HUDEP-2 (cell line): ENCODE measurements at regions not wholly inside any gene's neighbourhood (a gene's known extent, or its start where the extent isn't known, plus 50 kb on each side); places are given as distances from the start of the nearest gene placed in this dataset.

Source experiments
- DNase-seq, 76 experiments: peaks; one replicate each; lab custom pipeline; 2025; ENCODE audit not compliant: unreplicated experiment in 76 of 76; lab: John Stamatoyannopoulos, UW

DNA sequence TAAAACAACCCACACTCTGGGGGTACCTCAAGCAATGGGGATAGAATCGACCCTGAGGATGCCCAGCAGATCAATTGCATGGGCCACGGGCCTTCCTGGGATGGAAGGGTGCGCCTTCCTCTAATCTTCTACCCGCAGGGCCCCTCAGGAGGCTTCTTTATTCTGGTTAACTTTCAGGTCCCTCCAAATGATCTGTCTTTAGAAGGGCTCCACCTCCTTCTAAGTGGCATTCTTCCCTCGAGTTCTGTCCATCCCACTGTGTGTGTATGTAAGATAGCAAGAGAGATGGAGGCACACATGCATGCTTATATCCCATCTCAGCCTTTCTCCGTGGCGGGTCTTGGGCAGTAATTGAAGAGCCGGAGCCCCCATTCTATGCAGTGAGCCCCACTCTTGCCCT is 125.7 kb downstream of the MRM1 start:
- peak in 14 of 76 experiments; percentile 2 to 52 (median 29) for DNase-seq

DNA sequence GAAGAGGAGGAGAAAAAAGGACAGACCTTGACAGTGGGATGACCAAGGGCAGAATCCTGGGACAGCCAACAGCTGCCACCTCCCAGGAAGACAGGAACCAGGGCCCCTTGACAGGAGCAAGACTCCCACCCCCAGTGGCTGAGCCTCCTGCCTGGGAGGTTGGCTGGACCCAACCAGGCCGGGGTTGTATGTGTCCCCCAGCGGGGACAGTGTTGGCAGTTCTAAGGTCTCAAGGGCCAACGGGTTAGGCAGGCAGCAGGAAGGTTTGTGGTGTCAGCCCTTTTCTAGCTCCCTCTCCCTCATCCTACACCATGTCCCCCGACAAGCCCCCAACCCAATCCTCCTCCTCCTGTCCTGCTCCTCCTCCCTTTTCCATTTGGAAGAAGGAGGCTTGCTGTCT is 126.2 kb downstream of the MRM1 start:
- peak in 20 of 76 experiments; percentile 17 to 81 (median 54) for DNase-seq

DNA sequence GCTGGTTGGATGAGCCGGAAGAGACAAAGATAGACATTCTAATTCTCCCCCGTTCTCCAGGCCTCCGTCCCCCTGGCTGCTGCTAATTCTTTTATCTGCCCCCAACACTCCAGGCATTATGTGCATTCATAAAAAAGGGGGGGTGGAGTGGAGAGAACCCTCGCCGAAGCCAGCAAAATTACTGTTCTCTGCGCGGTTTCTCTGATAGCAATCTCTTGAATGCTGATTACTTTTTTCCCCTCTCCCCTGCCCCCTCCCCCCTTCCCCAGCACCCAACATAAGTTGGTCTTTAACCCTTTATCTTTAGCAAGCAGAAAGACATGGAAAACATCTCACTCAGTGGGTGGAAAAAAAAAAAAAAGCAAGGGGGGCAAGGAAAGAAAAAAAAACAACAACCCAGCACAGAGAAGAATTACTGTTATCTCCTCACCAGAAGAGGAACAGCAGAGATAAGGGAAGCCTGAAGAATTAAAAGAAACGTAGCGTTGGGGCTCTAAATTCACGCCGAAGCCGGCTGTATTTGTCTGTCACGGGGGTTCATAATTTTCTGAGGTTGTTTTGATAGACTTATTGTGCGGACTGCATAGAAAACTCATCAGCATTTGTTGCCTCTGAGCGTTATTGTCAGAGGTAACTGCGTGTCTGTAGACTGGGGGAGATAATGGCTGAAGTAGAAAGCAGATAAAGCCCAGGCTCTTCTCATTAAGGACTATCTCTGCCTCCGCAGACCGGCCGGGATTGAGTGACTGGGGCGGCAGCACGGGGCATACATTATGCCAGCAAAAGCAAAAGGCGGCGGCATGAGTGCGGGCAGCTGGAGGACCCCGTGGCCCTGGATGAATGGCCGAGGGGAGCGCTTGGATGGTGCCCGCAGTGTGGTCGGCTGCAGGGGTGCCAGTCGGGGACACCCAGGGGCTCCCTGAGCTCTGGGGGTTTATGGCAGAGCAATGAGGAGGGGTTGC is 126.9 kb downstream of the MRM1 start:
- DNase-seq: peak in 74 of 76 experiments; percentile 69 to 98 (median 87)

DNA sequence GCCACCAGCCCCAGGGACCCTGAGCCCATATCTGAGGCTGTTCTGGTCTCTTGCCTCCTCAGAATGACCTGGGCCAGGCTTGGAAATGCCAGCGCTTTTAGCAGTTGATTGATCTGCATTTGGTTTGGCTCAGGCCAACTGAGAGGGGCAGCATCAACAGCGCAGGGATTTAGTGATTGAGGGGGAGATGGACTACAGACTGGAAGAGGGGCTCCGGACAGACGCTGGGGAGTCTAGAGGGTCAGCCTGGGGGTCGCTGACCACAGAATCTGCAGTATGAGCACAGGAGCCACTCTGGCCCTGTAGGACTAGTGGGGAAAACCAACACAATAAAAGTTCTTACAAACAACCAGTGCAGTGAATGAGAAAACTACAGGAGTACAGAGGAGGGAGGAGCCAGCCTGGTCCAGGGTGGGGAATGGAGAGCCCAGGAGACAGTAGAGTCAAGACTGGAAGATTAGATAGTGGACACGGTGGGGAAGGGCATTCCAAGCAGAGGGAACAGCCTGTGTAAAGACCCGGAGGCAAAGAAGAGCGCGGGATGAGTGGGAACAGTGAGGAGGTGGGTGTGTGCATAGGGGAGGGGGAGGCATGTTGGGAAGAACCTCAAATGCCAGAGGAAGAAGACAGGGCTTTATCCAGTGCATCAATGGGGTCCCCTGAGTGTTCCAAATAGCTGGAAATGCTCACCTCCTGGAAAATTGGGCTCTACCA is 128.9 kb downstream of the MRM1 start:
- DNase-seq: peak in 1 of 76 experiments; percentile 31

DNA sequence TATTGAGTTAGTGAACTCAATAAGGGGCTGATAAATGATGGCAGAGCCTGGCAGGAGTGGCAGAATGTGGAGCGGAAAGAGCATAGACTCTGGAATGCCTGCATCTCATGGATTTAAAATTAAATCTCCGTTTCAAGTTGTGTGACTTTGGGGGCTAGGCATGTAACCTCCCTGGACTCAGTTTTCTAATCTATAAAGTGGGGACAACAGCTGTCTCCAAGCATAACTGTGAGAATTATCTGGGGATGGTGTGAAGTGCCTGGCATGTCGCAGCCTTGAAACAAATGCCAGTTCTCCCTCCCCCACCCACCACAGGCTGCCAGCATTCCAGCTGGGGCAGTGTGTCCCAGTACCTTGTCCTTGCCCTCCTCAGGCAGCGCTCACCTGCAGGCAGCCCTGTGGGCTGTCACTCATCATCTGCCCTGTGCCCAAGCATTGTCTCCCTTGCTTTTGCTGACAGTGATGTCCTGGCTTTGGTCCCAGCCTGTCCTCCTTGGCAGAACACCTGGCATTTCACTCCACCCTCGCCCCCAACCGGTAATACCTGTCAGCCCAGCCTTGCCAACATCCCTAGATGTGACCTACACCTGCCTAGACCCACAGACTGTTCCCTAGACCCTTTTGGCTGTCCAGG is 129.6 kb downstream of the MRM1 start:
- DNase-seq: no peak

DNA sequence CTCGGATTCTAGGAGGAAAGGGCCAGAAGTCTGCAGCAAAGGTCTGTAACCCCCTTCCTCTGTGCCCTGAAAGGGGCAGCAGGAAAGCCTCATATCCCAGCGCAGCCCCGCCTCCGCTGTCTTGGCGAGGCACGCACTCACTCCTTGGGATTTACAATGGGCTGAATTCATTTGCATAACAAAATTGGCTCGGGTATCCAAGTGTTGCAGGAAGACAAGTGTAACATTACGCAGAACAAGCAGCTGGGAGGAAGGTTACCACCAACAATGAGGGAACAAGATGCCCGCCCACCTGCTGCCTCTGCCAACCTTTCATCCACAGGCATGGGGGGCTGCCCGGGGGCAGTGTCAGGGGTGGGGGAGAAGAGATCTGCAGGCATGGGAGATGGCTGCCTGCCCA is 130.4 kb downstream of the MRM1 start:
- no peak for DNase-seq

DNA sequence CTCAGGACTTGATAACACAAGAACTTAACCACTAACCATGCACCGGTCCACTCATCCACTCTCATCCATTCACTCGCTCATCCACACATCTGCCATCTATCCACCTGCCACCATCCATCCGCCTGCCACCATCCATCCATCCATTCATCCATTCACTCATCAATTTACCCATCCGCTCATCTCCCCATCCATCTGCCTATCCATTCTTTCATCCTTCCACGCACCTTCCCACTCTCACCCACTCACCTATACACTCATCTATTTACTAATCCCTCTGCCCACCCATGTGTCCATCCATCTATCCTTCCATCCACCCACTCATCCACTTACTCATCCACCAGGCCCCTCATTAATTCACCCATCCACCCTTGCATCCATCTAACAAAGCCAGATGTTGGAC is 131.0 kb downstream of the MRM1 start:
- no peak for DNase-seq

DNA sequence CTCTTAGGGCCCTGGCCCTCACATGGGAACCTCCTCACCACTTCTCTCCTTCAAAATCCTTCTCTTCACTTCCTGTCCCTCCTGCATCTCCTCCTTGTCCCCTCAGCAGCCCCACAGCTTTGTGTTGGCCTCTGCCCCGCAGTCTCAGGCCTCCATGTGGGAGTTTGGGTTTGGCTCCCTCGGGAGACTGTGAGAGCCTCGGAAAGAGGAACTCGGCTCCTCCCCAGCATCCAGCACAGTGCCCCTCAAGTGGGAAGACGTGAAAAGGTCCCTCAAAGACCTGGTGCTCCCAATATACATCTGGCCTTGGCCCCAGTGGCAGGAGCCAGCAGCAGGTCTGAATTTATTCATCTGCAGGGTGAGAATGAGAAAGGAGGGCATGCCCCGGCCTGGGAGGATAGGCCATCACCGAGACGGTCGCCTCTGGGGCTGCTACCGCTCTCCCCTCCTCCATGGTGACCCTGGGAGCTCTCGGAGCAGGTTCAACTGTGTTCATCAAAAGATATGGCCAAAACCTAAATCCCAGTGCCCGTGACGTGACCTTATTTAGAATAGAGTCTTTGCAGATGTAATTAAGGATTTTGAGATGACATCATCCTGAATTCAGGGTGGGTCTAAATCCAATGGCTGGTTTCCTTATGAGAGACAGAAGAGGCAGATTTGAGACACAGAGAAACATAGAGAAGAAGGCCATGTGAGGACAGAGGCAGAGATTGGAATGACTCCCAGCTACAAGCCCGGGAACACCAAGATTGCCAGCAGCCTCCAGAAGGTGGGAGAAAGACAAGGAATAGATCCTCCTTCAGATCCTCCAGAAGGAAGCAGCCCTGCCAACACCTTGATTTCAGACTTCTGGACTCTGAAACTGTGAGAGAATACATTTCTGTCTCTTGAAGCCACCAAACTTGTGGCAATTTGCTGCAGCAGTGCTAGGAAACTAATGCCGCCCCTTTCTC is 135.1 kb downstream of the MRM1 start:
- DNase-seq: no peak

DNA sequence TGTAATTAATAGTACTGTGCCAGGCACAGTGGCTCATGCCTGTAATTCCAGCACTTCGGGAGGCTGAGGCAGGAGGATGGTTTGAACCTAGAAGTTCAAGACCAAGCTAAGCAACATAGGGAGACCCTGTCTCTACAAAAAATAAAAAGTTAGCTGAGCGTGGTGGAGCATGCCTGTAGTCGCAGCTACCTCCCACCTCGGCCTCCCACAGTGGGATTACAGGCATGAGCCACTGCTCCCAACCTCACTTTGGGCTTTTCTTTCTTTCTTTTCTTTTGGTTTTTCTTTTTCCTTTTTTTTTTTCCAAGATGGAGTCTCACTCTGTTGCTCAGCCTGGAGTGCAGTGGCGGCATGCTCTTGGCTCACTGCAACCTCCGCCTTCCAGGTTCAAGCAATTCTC is 137.8 kb downstream of the MRM1 start:
- DNase-seq: no peak

DNA sequence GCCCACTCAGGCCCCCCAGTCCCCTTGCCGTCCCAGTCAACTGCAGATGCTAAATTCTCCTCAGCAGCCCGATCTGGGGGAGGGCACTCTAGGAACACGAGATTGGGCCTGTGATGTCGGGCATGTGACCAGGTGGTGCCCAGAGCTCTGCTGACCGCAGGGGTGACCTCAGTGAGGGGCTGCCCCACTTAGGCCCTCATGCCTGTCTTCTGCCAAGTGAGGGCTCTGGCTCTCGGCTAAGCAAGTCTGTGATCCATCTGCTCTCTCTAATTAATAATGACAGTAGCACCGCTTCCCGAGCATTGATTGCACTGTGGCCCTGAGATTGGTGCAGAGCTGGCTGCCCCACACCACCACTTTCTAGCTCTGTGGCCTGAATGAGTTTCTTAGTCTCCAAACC is 138.8 kb downstream of the MRM1 start:
- DNase-seq: no peak

DNA sequence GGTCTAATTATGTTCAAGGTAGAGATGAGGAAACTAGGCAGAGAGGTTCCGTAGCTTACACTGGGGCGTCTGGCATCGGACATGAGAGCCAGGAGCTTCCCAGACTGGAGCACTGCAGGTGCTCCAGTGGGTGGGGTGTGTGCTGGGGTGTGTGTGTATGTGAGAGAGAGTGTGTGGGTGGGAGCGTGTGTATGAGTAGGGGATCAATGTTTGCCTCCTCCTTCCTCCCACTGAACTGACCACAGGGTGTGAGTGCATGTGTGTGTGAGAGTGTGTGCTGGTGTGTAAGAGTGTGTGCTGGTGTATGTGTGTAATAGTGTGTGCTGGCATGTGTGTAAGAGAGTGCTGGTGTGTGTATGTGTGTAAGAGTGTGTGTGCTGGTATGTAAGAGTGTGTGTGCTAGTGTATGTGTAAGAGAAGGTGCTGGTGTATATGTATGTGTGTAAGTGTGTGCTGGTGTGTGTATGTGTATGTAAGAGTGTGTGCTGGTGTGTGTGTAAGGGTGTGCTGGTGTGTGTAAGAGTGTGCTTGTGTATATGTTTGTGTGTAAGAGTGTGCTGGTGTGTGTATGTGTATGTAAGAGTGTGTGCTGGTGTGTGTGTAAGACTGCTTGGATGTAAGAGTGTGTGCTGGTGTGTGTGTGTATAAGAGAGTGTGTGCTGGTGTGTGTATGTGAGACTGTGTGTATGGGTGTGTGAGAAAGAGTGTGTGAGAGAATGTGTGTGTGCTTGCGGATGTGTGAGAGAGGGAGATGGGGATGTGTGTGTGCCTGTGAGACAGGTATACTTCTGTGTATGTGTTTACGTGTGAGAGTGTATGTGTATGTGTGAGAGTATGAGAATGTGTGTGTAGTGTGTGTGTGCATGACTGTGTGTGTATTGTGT is 139.9 kb downstream of the MRM1 start:
- no peak for DNase-seq

DNA sequence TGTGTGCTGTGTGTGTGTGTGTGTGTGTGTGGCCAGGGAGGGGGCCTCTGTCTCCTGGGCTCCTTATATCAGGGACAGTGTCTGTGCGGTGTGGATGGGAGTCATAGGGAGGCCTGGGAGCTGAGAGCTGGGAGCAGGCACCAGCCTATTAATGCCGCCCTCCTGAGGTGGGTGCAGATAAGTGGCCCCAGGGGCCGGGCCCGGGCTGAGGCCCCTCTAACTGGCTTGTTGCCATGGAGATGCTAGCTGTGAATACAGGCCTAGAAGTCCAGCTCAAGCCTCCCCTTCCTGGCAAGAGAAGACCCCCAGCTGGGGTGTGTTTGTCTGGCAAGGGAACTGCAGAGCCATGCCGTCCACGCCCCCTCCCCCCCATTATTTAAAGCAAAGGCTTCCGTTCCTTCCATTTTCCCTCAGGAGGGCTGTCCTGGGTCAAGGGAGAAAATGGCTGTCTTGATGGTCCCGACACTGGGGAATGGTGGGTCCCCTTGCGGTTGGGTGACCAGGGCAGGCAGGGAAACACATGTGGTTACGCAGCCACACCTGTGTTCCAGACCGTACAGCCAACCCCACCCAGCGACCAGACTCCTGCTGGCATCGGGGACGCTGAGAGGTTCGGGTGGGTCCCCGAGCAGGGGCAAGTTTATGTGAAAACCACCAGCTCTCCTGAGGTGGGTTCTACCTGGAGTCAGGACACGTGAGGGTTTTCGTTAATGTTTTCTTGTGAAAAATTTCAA is 141.1 kb downstream of the MRM1 start:
- no peak for DNase-seq

DNA sequence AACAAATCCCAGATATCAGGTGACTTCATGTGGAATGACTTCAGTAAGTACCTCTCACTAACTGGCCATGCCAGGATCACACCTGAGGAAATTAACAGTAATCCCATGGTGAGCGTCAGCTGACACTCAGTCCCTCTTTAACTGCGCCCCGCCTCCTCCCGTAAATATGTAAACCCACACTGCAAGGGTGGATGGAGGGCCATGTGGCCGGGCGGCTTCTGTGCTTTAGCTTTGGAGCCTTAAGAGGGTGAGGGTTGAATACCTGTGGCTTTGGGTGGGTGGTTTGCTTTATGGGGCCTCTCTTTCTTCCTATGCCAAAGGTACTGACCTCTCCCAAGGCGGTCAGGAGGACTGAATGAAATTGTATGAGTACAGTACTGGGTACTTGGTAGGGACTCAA is 141.7 kb downstream of the MRM1 start:
- no peak for DNase-seq

DNA sequence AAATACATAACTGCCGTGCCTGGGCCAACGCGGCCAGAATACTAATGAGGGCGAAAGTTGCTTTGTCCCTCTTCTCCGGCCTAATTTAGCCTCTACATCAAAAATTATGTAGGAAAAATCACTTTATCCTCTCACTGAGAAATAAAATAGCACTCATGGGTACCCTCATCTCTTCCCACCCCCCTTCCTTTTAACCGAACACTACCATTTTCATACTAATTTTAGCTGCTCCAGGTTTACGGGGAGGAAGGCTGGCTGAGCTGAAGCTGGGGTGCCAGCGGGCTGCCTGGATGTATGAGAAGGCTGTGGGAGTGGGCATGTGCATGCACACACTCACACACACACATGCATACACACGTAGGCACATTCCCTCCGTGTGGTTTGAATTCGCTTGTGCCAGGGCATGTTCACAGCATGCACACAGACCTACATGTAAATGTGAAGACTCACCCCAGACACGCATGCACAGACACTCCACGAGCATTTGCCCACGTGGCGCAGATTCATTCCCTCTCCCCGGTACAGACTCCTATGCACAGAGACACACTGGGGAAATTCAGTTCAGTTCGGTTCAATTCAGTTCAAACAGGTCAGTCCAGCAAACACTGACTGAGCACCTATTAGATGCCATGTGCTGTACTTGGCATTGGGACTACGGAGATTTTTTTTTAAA is 145.1 kb downstream of the MRM1 start:
- DNase-seq: no peak

DNA sequence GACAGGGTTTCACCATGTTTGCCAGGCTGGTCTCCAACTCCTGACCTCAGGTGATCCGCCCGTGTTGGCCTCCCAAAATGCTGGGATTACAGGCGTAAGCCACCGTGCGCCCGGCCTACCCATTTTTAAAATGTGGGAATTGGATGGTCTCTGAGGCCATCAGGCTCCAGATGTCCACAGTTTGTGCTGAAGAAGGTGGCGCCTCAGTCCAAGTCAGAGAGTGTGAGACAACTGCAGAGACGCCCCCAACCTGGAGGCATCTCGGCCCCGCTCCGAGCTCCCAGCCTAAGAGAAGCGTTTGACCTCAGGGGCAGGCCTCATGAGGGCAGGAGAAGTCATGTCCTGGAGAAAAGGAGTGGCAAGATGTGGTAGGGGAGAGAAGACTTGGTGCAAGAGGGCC is 146.5 kb downstream of the MRM1 start:
- DNase-seq: no peak

DNA sequence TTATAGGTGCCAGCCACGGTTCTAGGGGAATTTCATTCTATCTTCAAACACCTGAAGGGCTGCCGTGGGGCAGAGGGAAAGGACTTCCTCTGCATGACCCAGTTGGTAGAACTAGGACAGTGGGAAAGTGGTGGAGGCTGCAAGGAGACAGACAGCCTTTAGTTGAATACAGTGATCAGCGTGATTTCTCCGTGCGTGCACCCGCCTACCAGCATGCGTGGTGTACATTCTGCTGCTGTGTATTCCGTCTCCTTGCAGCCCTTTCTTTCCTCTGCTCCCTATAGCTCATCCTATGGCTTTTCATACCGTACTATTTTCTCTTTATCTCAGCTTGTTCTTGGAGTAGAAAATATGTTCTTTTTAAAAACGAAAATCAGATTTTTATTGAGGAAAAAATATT is 146.9 kb downstream of the MRM1 start:
- DNase-seq: no peak

DNA sequence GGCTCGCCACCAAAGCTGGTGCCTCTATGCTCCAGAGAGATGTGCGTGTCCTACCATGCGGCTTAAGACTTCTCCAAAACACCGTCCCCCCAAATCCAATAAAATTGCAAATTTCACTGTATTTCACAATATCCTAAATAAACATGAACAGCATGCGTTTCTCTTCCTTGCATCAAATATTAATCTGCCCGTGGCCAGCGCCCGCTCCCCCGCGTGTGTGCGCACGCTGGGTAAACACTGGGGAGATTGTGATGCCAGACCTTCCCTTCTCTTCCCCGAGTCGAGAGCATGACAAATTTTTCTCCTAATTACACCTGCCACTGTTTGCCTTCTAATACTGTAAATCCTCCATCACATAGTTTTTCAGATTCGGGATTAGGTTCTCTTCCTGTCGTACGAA is 148.1 kb downstream of the MRM1 start:
- no peak for DNase-seq

DNA sequence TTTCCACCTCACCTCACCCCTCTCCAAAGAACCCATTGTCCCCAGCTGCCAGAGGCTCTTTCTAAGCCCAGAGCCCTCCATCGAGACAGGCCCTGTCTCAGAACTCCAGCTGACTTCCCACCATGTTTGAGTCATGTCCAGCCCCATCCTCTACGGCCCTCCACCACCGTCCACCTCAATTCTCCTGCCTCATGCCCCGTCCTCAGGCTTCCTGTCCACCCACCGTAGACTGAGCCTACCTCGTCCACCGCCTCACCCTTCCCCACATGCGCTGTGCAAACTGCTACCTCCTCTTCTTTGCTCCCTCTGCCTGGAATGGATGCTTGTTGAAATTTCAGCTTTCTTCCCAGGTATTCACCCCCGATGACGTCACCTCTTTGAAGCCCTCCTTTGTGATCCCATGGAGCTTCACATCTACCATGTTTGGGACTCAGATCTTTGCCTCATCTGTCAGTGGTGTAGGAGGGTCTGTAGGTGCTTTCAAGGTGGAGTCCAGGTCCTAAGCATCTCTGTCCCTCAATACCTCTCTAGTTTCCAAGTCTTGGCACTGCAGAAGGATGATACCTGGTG is 149.0 kb downstream of the MRM1 start:
- no peak for DNase-seq
